ENCODE measurements at regions not wholly inside any gene's neighbourhood (a gene's known extent, or its start where the extent isn't known, plus 50 kb on each side); places are given as distances from the start of the nearest gene placed in this dataset.

- TF ChIP-seq ELF4 (IDR thresholded peaks at IDR 0.05) (no peak), HDGF (IDR thresholded peaks at IDR 0.05; ENCODE audit: borderline replicate concordance) (no peak), SUZ12 (IDR thresholded peaks at IDR 0.05) (no peak), SP1 (IDR thresholded peaks at IDR 0.05) (no peak), ZNF384 (IDR thresholded peaks at IDR 0.05) (no peak), BHLHE40 (IDR thresholded peaks at IDR 0.05; ENCODE audit: borderline replicate concordance) (no peak), NFRKB (IDR thresholded peaks at IDR 0.05) (no peak), ARNT (IDR thresholded peaks at IDR 0.05) (no peak)
Measured at GRCh38 chr1:113252166-113252565, 138.1 kb upstream of the MAGI3 start.

Data from HEK293T (cell line).